ENCODE measurements at regions not wholly inside any gene's neighbourhood (a gene's known extent, or its start where the extent isn't known, plus 50 kb on each side); places are given as distances from the start of the nearest gene placed in this dataset.

DNA sequence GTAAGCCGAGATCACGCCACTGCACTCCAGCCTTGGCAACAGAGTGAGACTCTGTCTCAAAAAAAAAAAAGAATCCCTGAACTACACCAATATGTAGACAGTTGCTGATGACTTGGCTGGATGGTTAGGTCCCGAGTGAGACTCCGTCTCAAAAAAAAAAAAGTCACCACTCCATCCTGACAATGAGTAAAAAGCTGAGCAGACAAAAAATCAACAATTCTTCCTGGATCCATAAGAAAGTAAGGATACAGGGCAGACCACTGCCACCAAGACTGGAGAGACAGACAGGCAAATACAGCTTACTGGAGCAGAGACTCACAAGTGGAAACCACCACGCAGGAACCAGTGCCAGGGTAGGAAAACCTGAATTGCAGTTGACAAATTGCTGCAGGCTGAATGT lies 67.1 kb upstream of the ERCC4 start:
- Histone ChIP-seq H3K27me3 (no peaks in the 10 kb centered on the region), H3K27ac (no peak overlapping the region), H3K36me3 (no peaks in the 10 kb centered on the region), H3K9me3 (no peaks in the 10 kb centered on the region), H3K4me3 (no peak overlapping the region), H3K4me1 (no peaks in the 10 kb centered on the region)
- no peak for DNase-seq (ENCODE audit: low spot score)
- no peak for TF ChIP-seq CTCF (IDR thresholded peaks at IDR 0.05)

DNA sequence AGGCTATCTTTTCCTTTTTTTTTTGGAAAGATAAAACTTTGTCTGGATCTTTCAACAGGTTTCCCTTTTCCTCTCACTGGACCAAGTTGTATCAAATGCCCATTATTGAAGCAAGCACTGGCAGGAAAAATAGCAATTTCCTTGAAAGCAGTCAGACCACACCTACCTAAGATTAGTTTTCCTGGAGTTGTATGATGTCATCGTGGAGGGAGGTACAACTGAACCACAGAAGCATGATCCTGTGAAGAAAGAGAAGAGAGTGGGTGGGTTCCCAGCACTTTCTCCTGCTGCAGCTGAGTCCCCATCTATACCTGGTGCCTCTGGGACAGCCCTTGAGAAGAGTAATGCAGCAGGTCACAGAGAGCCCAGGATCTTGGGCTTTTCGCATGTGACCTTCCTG lies 63.6 kb upstream of the ERCC4 start:
- no peak overlapping the region for H3K4me3 ChIP-seq
- no peaks in the 10 kb centered on the region for H3K36me3 ChIP-seq
- no peak overlapping the region for H3K27ac ChIP-seq
- no peak for DNase-seq (ENCODE audit: low spot score)
- H3K4me1 ChIP-seq: no peaks in the 10 kb centered on the region
- no peaks in the 10 kb centered on the region for H3K9me3 ChIP-seq
- TF ChIP-seq CTCF (IDR thresholded peaks at IDR 0.05): no peak
- no peaks in the 10 kb centered on the region for H3K27me3 ChIP-seq

DNA sequence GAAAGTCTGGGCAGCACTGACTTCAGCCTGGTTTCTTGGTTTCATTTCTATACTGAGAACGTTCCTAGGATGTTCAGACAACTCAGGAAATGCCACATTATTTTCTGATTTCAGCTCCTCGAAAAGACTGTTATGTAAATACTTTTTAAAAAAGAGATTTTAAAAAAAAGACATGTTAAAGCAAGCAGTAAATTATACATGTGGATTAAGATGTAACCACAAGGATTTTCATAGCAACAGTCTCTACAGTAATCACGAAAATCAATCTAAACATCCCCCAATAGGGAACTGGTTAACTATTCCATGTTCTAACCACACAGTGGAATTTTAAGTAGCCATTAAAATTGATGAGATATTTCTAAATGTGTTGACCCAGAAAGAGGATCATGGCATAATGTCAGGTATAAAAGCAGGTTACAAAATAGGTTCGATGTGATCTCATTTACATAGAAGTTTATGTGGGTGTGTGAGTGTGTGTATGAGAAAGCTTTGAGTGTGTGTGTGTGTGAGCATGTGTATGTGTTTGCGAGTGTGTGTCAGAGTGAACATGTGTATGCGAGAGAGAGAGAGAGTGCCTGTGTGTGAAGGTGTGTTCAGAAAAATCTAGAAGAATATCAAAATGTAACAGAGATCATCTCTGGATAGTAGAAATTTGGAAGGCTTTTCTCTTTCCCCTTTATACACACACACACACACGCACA lies 63.0 kb upstream of the ERCC4 start:
- Histone ChIP-seq H3K4me1 (no peaks in the 10 kb centered on the region), H3K27ac (no peak overlapping the region), H3K36me3 (no peaks in the 10 kb centered on the region), H3K9me3 (no peaks in the 10 kb centered on the region), H3K4me3 (no peak overlapping the region), H3K27me3 (no peaks in the 10 kb centered on the region)
- no peak for DNase-seq (ENCODE audit: low spot score)
- no peak for TF ChIP-seq CTCF (IDR thresholded peaks at IDR 0.05)

DNA sequence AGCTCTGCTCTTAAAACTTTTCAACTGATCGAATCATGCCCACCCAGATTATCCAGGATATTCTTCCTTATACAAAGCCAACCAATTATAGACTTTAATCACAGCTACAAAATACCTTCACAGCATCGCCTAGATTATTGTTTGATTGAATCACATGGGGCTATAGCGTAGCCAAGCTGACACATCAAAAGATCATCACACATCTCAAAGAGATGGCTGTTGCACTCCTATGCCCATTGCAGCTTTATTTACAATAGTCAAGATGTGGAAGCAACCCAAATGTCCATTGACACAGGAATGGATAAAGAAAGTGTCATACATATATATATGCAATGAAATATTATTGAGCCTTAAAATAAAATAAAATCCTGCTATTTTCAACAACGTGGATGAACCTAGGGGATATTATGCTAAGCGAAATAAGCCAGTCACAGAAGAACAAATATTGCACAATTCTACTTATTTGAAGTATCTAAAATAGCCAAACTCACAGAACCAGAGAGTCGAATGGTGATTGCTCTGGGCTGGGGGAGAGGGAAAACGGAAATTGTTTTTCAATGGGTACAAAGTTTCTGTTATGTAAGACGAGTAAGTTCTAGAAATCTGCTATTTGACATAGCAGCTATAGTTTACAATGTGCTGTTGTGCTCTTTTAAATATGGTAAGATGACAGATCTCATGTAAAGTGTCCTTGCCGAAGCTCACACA lies 60.9 kb upstream of the ERCC4 start:
- Histone ChIP-seq H3K36me3 (no peaks in the 10 kb centered on the region), H3K4me3 (no peak overlapping the region)
- TF ChIP-seq CTCF (IDR thresholded peaks at IDR 0.05): no peak

DNA sequence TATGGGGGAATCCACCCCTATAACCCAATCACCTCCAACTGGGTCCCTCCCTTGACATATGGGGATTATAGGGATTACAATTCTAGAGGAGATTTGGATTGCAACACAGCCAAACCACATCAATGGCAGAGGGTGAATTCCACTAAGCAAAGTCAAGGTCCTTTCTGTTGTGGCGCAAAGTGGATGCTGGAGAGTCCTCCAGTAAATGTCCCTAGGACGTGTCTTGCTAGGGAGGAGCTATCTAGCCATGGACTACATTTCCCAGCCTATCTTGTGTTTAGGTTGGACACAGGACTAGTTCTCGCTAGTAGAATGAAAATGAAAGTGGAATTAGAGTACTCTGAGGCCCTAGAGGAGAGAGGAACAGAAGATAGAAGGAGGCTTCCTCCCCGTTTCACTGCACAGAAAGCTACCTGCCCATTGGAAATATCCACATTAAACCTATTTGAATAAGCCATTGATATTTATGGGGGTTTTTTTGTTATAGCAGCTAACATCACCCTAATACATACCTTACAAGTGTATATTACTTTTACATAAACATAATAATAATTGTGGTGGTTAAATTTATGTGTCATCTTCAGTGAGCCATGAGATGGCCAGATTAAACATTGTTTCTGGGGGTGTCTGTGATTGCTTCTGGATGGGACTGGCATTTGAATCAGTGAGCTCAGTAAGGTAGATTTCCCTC lies 56.7 kb upstream of the ERCC4 start:
- Histone ChIP-seq H3K9me3 (no peaks in the 10 kb centered on the region), H3K36me3 (no peaks in the 10 kb centered on the region), H3K27ac (no peak overlapping the region), H3K4me3 (no peak overlapping the region), H3K4me1 (no peaks in the 10 kb centered on the region), H3K27me3 (no peaks in the 10 kb centered on the region)
- no peak for DNase-seq (ENCODE audit: low spot score)
- no peak for TF ChIP-seq CTCF (IDR thresholded peaks at IDR 0.05)

More for the DNA sequence above, 60.9 kb upstream of the ERCC4 start:
- no peaks in the 10 kb centered on the region for H3K27me3 ChIP-seq
- no peaks in the 10 kb centered on the region for H3K9me3 ChIP-seq
- H3K4me1 ChIP-seq: no peaks in the 10 kb centered on the region
- H3K27ac ChIP-seq: no peak overlapping the region
- no peak for DNase-seq (ENCODE audit: low spot score)

All from right atrium auricular region (tissue), 2 donors.